SK-N-SH treated with all-trans-retinoic acid at 6 μM for 48 hours (cell line): ENCODE measurements at regions not wholly inside any gene's neighbourhood (a gene's known extent, or its start where the extent isn't known, plus 50 kb on each side); places are given as distances from the start of the nearest gene placed in this dataset.
"Not testable (repeated sequence)": the region's sequence is repeated elsewhere in the genome, so short reads cannot be mapped to it uniquely, and the experiment has no call there.

Source experiments
- ATAC-seq: fragments of 200-7000 bp; cut with Tn5 transposase; 3 replicates; pipeline ENCODE4 v1.9.1; 2020; ENCODE audit warnings: mild to moderate bottlenecking, moderate library complexity
- ARNTL ChIP-seq: fragments of 450-650 bp; formaldehyde crosslinking; IDR thresholded peaks from 2 replicates; pipeline ENCODE4 v1.5.0; 2020; ENCODE audit warnings: low read depth, mild to moderate bottlenecking, moderate library complexity, borderline replicate concordance
- BACH2 ChIP-seq: fragments of 250-450 bp; sonication (Bioruptor Pico); IDR thresholded peaks from 2 replicates; pipeline ENCODE4 v1.9.0; 2021; ENCODE audit warnings: mild to moderate bottlenecking, borderline replicate concordance
- CSDC2 ChIP-seq: fragments of 250-450 bp; sonication (Bioruptor Pico); IDR thresholded peaks from 2 replicates; pipeline ENCODE4 v1.5.0; 2020; ENCODE audit warnings: mild to moderate bottlenecking, moderate library complexity
- CSRNP3 ChIP-seq: fragments of 250-450 bp; sonication (Bioruptor Pico); IDR thresholded peaks from 2 replicates; pipeline ENCODE4 v1.5.1; 2021; ENCODE audit warnings: mild to moderate bottlenecking, moderate library complexity
- GLIS3 ChIP-seq: fragments of 250-450 bp; sonication (Bioruptor Pico); IDR thresholded peaks from 2 replicates; pipeline ENCODE4 v1.5.0; 2020; ENCODE audit warnings: mild to moderate bottlenecking, moderate library complexity
- ISL1 ChIP-seq: fragments of 250-450 bp; sonication (Bioruptor Pico); IDR thresholded peaks from 2 replicates; pipeline ENCODE4 v2.1.2; 2022; ENCODE audit warnings: mild to moderate bottlenecking, moderate library complexity
- OSR1 ChIP-seq: fragments of 250-450 bp; sonication (Bioruptor Pico); IDR thresholded peaks from 2 replicates; pipeline ENCODE4 v1.8.0; 2022; ENCODE audit warnings: moderate library complexity, mild to moderate bottlenecking, inconsistent platforms
- PPARA ChIP-seq: fragments of 250-450 bp; sonication (Bioruptor Pico); IDR thresholded peaks from 2 replicates; pipeline ENCODE4 v1.5.0; 2020; ENCODE audit warnings: mild to moderate bottlenecking, borderline replicate concordance
- RARB ChIP-seq: fragments of 250-450 bp; sonication (Bioruptor Pico); IDR thresholded peaks from 2 replicates; pipeline ENCODE4 v1.8.0; 2021; ENCODE audit warnings: mild to moderate bottlenecking, moderate library complexity
- SNAI2 ChIP-seq: fragments of 250-450 bp; sonication (Bioruptor Pico); IDR thresholded peaks from 2 replicates; pipeline ENCODE4 v1.5.0; 2020; ENCODE audit warnings: mild to moderate bottlenecking, moderate library complexity
- TCF4 ChIP-seq: fragments of 250-450 bp; sonication (Bioruptor Pico); IDR thresholded peaks from 2 replicates; pipeline ENCODE4 v1.8.0; 2021; ENCODE audit warnings: mild to moderate bottlenecking, moderate library complexity, borderline replicate concordance
- TOX ChIP-seq: fragments of 250-450 bp; sonication (Bioruptor Pico); IDR thresholded peaks from 2 replicates; pipeline ENCODE4 v1.8.0; 2021; ENCODE audit warnings: mild to moderate bottlenecking, moderate library complexity, borderline replicate concordance
- ZC3H10 ChIP-seq: fragments of 250-450 bp; sonication (Bioruptor Pico); IDR thresholded peaks from 2 replicates; pipeline ENCODE4 v1.5.1; 2021; ENCODE audit warnings: mild to moderate bottlenecking, moderate library complexity
- ZFP3 ChIP-seq: fragments of 250-450 bp; sonication (Bioruptor Pico); IDR thresholded peaks from 2 replicates; pipeline ENCODE4 v1.5.0; 2020; ENCODE audit warnings: mild to moderate bottlenecking, moderate library complexity
- ZFP30 ChIP-seq: fragments of 450-650 bp; formaldehyde crosslinking; IDR thresholded peaks from 2 replicates; pipeline ENCODE4 v1.5.0; 2022; ENCODE audit warnings: mild to moderate bottlenecking, moderate library complexity
- ZNF565 ChIP-seq: fragments of 450-650 bp; formaldehyde crosslinking; conservative IDR thresholded peaks from 2 replicates; pipeline ENCODE4 v1.5.0; 2020; ENCODE audit warnings: low read depth, mild to moderate bottlenecking, moderate library complexity
- ZNF70 ChIP-seq: fragments of 450-650 bp; formaldehyde crosslinking; IDR thresholded peaks from 2 replicates; pipeline ENCODE4 v1.5.0; 2020; ENCODE audit warnings: mild to moderate bottlenecking, moderate library complexity
- ZNF8 ChIP-seq: fragments of 450-650 bp; formaldehyde crosslinking; IDR thresholded peaks from 2 replicates; pipeline ENCODE4 v1.5.0; 2020; ENCODE audit warnings: mild to moderate bottlenecking, moderate library complexity
- TF ChIP-seq, protein P1 (sequence below): fragments of 250-450 bp; sonication (Bioruptor Pico); IDR thresholded peaks from 2 replicates; pipeline ENCODE4 v1.8.0; 2020; ENCODE audit warnings: mild to moderate bottlenecking, moderate library complexity, borderline replicate concordance
- TF ChIP-seq, protein P2 (sequence below): fragments of 250-450 bp; sonication (Bioruptor Pico); IDR thresholded peaks from 2 replicates; pipeline ENCODE4 v1.5.1; 2020; ENCODE audit warnings: low read depth, mild to moderate bottlenecking, moderate library complexity

- ATAC-seq, result no peak
These were observed 124.9 kb downstream of the GXYLT1 start for GRCh38 chr12:42019746-42020145.

DNA sequence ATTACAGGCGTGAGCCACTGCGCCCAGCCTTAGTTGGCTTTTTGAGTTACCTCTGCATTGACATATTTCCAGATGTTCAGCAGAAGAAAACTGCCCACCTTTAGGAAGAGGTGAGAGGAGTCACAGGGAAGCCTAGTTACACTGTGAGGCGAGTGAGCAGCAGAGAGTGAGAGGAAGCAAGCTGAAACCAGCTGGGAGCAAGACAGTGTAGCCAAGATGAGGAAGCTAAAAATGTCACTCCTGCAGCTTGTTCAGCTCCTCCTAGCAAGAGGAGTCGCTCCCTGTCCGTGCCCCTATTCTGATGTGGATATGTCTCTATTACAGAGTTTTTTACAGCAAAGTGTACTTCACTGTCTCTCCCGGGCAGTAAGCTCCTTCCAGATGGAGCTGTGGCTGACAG lies 127.6 kb downstream of the GXYLT1 start:
- no peak for ATAC-seq
- TF ChIP-seq ZNF565 (CRISPR knock-in tag) (no peak), CSRNP3 (CRISPR knock-in tag) (no peak), RARB (CRISPR knock-in tag) (no peak), BACH2 (CRISPR knock-in tag) (no peak), ZFP3 (CRISPR knock-in tag) (no peak), SNAI2 (CRISPR knock-in tag) (no peak), CSDC2 (CRISPR knock-in tag) (no peak), ZNF70 (CRISPR knock-in tag) (no peak), GLIS3 (CRISPR knock-in tag) (no peak), ZNF8 (CRISPR knock-in tag) (no peak), TCF4 (no peak), ISL1 (CRISPR knock-in tag) (no peak), PPARA (CRISPR knock-in tag) (no peak), ZFP30 (CRISPR knock-in tag) (no peak), TOX (CRISPR knock-in tag) (no peak)
- TF ChIP-seq, protein P1, sequence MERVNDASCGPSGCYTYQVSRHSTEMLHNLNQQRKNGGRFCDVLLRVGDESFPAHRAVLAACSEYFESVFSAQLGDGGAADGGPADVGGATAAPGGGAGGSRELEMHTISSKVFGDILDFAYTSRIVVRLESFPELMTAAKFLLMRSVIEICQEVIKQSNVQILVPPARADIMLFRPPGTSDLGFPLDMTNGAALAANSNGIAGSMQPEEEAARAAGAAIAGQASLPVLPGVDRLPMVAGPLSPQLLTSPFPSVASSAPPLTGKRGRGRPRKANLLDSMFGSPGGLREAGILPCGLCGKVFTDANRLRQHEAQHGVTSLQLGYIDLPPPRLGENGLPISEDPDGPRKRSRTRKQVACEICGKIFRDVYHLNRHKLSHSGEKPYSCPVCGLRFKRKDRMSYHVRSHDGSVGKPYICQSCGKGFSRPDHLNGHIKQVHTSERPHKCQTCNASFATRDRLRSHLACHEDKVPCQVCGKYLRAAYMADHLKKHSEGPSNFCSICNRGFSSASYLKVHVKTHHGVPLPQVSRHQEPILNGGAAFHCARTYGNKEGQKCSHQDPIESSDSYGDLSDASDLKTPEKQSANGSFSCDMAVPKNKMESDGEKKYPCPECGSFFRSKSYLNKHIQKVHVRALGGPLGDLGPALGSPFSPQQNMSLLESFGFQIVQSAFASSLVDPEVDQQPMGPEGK, result no peak
- TF ChIP-seq, protein P2, sequence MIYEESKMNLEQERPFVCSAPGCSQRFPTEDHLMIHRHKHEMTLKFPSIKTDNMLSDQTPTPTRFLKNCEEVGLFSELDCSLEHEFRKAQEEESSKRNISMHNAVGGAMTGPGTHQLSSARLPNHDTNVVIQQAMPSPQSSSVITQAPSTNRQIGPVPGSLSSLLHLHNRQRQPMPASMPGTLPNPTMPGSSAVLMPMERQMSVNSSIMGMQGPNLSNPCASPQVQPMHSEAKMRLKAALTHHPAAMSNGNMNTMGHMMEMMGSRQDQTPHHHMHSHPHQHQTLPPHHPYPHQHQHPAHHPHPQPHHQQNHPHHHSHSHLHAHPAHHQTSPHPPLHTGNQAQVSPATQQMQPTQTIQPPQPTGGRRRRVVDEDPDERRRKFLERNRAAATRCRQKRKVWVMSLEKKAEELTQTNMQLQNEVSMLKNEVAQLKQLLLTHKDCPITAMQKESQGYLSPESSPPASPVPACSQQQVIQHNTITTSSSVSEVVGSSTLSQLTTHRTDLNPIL (CRISPR knock-in tag), result no peak

More at GRCh38 chr12:42019746-42020145, 124.9 kb downstream of the GXYLT1 start:
- TF ChIP-seq PPARA (CRISPR knock-in tag) (no peak), TCF4 (no peak), SNAI2 (CRISPR knock-in tag) (no peak), ZC3H10 (CRISPR knock-in tag) (no peak), TOX (CRISPR knock-in tag) (no peak), CSDC2 (CRISPR knock-in tag) (no peak), RARB (CRISPR knock-in tag) (no peak), ZNF70 (CRISPR knock-in tag) (no peak), OSR1 (CRISPR knock-in tag) (no peak), ARNTL (no peak), ZNF8 (CRISPR knock-in tag) (no peak)
- TF ChIP-seq, protein P1, result no peak

DNA sequence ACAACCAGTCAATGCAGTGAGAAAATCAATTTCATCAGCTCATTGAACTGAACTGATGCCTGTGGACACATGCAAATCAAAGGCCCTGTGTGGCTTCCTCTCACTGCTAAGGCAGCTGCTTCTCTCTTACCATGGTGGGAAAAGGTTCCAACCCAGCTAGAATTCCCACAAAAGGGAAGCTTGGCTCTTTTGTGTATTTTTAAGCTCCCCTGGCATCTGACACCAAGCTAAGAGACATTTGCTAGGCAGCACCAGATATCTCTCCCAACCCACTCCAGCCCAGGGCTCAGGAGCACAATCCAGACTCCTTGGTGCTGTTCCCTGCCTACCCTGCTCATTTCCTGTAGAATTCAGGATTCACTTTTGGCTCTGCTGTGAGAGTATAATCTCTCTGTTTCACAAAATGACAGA lies 129.6 kb downstream of the GXYLT1 start:
- no peak for ATAC-seq
- TF ChIP-seq, protein P1, result no peak
- TF ChIP-seq TCF4, result no peak
- TF ChIP-seq CSRNP3 (CRISPR knock-in tag), result no peak
- TF ChIP-seq ZC3H10 (CRISPR knock-in tag), result no peak
- no peak for TF ChIP-seq CSDC2 (CRISPR knock-in tag)
- TF ChIP-seq ZFP3 (CRISPR knock-in tag), result no peak
- no peak for TF ChIP-seq OSR1 (CRISPR knock-in tag)
- TF ChIP-seq ZNF8 (CRISPR knock-in tag), result no peak

GRCh38 chr12:42012501-42012900 lies 132.2 kb downstream of the GXYLT1 start:
- ATAC-seq, result not testable (repeated sequence)
